ENCODE measurements at regions not wholly inside any gene's neighbourhood (a gene's known extent, or its start where the extent isn't known, plus 50 kb on each side); places are given as distances from the start of the nearest gene placed in this dataset.

GRCh38 chr1:99461499-99461898 lies 184.4 kb upstream of the PALMD start:
- no peak for TF ChIP-seq CTCF (conservative IDR thresholded peaks at IDR 0.05; ENCODE audit: low read depth, low read length)
- TF ChIP-seq EZH2 (IDR thresholded peaks at IDR 0.05; ENCODE audit: borderline replicate concordance, low read depth, low read length, poor library complexity, severe bottlenecking), result no peak

Measured in A673 (cell line).